Jurkat, Clone E6-1 (cell line): ENCODE measurements at regions not wholly inside any gene's neighbourhood (a gene's known extent, or its start where the extent isn't known, plus 50 kb on each side); places are given as distances from the start of the nearest gene placed in this dataset.

ENCODE experiments used
- DNase-seq: peaks from one replicate; pipeline ENCODE4 v3.0.0-alpha.2; 2011; ENCODE audit warnings: low read depth, low spot score
- H3K4me3 ChIP-seq: 2 replicates; pipeline ENCODE4 v1.5.1; 2011; ENCODE audit warnings: mild to moderate bottlenecking, low read length, control low read depth, moderate library complexity

- peak overlapping the region; percentile 77 for H3K4me3 ChIP-seq
- DNase-seq = no peak
These were observed 97.8 kb downstream of the ZNF674 start for GRCh38 chrX:46447384-46447783.

GRCh38 chrX:46446727-46447378 is 98.4 kb downstream of the ZNF674 start:
- peak overlapping the region; percentile 77 for H3K4me3 ChIP-seq
- peak; percentile 79 for DNase-seq

DNA sequence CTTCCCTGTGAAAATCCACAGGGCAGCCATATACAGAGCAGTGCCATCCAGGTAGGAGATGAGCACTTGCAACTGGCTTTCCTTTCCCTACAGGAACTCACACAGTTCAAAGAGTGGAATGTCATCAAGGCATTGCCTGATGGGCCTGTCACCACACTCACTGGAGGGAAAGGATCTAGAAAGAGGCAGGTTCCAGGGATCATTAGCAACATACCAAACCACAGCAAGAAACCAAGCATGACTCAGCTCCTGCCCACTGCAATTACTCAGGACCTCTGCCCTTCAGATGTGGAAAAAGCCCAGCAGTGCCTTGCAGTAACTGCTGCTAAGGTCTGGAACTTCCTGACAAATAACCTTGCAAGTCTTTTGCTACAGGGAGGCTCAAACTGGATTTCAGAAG is 101.2 kb downstream of the ZNF674 start:
- no peak for DNase-seq
- H3K4me3 ChIP-seq = no peak overlapping the region

DNA sequence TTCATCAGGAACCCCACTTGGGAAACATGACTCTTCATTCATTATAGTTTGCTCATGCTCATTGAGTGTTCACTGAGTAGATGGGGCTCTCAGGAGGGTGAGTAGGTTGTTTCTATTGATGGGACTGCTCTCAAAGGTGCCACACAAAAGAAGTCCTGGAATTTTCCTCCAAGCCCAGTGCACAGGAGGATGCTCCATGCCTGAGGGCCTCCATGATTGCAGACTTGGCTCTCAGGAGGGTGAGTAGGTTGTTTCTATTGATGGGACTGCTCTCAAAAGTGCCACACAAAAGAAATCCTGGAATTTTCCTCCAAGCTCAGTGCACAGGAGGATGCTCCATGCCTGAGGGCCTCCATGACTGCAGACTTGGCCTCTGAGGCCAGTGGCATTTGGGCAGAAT is 108.5 kb downstream of the ZNF674 start:
- H3K4me3 ChIP-seq = no peak overlapping the region
- no peak for DNase-seq

DNA sequence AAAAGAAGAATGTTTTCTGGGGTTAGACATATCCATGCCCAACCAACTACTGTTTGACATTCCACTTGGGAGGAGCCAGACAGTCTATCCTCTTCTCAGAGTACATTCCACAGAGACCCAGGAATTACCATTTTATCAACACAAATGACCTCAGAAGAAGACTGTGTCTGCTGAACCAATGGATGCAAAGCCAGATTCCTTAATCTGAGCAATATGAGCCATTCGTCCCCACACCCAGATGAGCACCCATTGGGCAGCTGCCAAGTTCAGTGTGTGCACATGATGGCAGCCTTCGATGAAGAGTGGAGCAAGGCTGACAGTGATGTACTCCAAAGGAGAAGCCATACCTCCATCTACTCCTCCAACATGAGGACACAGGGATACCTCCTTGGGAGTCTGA is 111.3 kb downstream of the ZNF674 start:
- no peak overlapping the region for H3K4me3 ChIP-seq
- DNase-seq = no peak

- DNase-seq = peak; percentile 55
- H3K4me3 ChIP-seq = no peak overlapping the region
These were observed 136.4 kb downstream of the ZNF674 start for GRCh38 chrX:46408553-46409407.

GRCh38 chrX:46407753-46408130 is 137.5 kb downstream of the ZNF674 start:
- no peak for DNase-seq
- H3K4me3 ChIP-seq = no peak overlapping the region

DNA sequence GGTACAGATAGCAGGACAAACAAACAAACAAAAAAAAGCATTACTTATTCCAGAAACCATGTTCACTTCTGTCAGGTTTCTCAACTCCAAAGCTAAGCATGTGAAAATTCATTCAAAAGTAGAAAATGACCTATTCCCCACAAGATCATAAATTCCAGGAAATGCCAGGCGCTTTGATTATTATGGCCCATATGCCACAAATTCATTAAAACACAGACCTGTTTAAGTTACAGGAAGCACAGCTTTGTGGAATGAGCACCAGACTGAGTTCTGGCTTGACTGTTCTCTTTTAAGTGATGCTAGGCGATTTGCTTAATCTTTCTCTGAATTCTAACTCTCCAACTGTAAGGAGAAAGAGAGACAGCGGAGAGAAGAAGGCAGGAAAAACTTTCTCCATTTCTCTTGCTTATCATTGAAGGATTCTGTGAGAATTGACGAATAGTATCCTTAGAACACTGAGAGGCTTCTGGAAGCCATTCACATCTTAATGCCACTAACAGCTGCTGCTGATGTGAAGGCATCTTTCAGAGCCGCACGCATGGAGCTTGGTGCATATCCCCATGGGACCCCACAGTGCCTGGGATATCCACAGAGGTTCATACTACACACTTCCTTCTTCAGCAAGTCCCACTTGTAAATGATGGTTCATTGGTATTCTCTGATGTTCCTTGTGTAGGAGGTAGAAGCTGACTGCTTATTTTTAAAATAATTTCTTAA is 138.0 kb downstream of the ZNF674 start:
- H3K4me3 ChIP-seq = no peak overlapping the region
- DNase-seq = no peak

GRCh38 chrX:46404774-46405173 is 140.4 kb downstream of the ZNF674 start:
- H3K4me3 ChIP-seq = no peak overlapping the region
- DNase-seq = no peak

DNA sequence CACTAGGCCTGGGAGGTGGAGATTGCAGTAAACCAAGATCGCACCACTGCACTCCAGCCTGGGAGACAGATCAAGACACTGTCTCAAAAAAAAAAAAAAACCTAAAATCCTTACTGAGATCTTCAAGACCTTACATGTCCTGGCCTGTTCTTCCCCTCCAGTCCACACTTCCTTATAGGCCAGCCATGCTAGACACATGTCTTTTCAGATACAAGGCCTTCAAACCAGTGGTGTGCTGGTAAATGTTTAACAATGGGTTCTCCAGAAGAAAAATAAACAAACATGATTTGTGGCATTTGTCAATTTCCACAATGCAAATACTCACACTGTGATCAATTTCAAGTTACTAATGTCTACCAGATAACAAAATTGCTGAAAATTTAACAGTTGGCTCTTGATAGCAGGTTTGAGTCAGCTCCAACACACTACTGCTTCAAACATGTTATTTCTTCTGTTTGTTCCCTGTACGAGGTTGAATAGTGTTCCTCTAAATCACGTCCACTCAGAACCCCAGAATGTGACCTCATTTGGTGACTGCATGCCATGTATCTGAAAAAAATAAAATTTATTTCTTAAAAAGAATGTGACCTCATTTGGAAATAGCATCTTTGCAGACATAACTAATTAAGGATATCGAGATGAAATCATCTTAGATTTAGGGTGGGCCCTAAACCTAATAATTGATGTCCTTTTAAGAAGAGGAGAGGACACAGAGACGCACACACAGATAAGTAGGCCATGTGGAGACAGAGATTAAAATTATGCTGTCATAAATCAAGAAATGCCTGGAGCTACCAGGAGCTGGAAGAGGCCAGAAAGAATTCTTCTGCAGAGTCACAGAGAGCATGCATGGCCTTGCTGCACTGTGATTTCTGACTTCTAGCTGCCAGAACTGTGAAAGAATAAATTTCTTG is 144.4 kb downstream of the ZNF674 start:
- no peak for DNase-seq
- H3K4me3 ChIP-seq = no peak overlapping the region

GRCh38 chrX:46398874-46399273 is 146.3 kb downstream of the ZNF674 start:
- no peak overlapping the region for H3K4me3 ChIP-seq
- no peak for DNase-seq

DNA sequence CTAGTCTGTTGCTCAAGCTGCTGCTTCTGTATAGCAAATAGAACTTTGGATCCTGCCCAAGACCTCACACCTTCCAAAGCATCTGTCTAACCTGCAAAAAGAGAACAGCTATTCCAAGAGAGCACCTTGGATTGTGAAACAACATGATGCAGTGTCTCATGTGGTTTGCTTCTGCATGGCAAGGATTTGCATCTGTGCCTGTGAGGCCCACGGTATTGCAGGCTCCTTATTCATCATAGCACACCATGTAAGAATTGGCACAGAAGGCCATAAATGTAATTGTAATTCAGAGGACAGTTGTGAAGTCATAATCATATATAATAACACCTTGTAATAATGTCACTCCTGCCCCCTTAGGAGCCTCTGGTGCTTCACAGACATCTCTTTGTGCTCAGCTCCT is 147.1 kb downstream of the ZNF674 start:
- H3K4me3 ChIP-seq = no peak overlapping the region
- no peak for DNase-seq

GRCh38 chrX:46386511-46386910 is 158.7 kb downstream of the ZNF674 start:
- H3K4me3 ChIP-seq = no peak overlapping the region
- no peak for DNase-seq

DNA sequence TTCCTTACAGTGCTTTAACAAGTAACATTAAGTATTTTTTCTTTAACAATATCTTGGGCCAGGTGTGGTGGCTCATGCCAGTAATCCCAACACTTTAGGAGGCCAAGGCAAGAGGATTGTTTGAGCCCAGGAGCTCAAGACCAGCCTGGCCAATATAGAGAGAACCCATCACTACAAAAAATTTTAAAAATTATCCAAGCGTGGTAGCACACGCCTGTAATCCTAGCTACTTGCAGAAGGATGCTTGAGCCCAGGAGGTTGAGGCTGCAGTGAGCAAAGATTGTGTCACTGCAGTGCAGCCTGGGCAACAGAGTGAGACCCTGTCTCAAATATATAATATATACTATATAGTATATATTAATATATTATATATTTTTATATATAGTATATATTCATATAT is 162.2 kb downstream of the ZNF674 start:
- no peak for DNase-seq
- H3K4me3 ChIP-seq = no peak overlapping the region

GRCh38 chrX:46382595-46382994 is 162.6 kb downstream of the ZNF674 start:
- no peak overlapping the region for H3K4me3 ChIP-seq
- no peak for DNase-seq

- H3K4me3 ChIP-seq = no peak overlapping the region
- peak; percentile 32 for DNase-seq
These were observed 163.6 kb downstream of the ZNF674 start for GRCh38 chrX:46381630-46382029.

DNA sequence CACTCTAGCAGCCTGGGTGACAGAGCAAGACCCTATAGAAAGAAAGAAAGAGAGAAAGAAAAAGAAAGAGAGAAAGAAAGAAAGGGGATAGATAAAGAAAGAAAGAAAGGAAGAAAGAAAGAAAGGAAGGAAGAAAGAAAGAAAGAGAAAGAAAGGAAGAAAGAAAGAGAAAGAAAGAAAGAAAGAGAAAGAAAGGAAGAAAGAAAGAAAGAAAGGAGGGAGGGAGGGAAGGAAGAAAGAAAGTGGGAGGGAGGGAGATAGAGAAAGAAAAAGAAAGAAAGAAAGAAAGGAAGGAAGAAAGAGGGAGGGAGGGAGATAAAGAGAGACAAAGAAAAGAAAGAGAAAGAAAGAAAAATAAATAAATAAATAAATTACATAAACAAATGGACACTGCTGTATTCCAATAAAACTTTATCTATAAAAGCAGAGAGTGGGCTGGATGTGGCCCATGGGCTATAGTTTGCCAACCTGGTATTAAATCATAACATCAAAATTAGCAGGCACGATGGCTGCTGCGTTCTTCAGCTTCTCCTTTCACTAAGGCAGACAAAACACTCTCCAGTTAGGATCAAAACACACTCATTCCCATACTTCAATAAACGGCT is 165.0 kb downstream of the ZNF674 start:
- no peak for DNase-seq
- no peak overlapping the region for H3K4me3 ChIP-seq

GRCh38 chrX:46376246-46376885 is 168.9 kb downstream of the ZNF674 start:
- DNase-seq = peak; percentile 62
- H3K4me3 ChIP-seq = no peak overlapping the region
